ENCODE measurements at regions not wholly inside any gene's neighbourhood (a gene's known extent, or its start where the extent isn't known, plus 50 kb on each side); places are given as distances from the start of the nearest gene placed in this dataset.

DNA sequence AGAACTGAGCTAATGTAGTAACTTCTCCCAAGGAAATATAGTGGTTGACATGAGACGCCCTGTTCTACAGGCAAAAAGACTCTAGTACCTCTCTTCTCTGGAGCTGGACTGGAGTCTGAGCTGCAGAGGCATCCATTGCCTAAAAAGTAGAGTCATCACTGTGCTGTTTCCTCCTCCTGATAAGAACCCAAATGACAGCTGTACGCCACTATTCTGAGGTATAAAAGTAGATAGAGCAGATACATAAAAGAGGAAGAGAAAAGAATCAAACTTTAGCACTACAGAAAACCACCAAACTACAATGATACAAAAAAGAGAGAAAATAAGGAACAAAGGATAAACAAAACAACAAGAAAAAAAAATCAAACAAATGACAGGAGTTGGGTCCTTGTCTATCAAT lies 1568.8 kb downstream of the PLA2G4A start:
- H3K27ac ChIP-seq, result no peak overlapping the region
- DNase-seq (ENCODE audit: low read depth, low spot score), result no peak

DNA sequence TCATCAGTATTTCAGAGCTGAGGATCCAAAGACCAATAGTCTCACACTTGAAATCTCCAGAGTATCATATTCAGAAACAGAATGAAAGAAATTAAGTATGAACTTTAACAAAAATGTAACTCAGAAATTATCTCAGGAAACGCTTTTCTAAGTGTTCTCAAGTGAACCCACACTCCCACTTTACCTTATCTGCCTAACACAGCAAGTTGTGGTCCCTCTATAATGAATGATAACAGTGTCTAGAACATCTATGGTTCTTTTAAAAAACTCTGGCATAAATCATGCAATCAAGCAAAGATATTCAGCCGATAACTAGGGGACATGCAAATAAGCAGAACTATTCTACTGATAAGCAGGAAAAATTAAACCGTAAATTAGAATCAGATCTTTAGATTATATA lies 1574.2 kb downstream of the PLA2G4A start:
- H3K27ac ChIP-seq, result no peak overlapping the region
- DNase-seq (ENCODE audit: low read depth, low spot score), result no peak

DNA sequence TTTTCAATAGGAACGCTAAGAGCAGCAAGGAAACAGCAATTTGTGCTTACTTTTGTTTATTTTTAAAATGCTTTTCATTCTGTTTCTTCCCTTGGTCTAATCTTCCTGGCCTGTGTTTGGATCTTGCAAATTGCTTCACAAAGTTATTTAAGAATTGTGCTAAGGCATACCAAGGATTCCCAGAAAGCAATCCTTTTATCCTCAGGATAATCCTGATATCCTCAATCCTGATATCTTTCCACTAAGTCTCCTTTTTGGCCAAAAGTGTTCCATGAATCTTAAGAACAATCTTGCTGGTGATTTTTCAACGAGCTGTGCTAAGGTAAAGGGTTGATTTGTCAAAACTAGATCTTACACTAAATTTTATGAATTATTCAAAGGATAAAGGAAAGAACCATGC lies 1577.9 kb downstream of the PLA2G4A start:
- DNase-seq (ENCODE audit: low read depth, low spot score), result no peak
- no peak overlapping the region for H3K27ac ChIP-seq

DNA sequence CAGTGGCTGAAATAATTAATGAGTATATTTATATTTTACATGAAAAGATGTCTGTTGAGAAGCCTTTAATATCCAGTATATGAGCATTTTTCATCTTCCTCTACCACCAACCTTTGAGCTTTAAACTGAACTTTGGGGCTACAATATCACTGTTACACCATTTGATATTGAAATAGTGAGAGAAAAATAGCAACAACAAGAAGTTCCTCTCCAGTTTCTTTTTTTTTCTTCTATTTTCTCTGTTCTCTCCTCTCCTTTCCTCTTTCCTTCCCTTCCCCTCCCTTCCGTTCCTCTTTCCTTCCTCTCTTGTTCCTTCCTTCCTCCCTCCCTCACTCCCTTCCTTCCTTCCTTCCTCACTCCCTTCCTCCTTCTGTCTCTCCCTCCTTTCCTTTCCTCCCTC lies 1591.4 kb downstream of the PLA2G4A start:
- DNase-seq (ENCODE audit: low read depth, low spot score), result no peak
- no peak overlapping the region for H3K27ac ChIP-seq

DNA sequence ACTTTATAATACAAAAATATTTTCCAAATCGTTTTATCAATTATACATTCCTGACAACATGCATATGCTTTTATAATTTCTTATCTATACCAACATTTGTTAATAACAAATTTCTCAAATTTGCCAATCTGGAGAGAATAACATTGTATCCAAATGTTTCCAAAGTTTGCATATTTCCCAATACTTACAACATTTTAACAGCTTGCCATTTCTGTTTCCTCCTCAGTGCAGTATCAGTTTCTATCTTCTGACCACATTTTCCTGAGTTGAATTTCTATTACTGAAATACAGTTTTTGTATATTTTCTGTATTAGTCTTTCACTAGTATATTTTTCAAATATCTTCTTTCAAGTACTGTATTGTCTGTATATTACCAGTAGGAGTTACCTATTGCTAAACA lies 1594.3 kb downstream of the PLA2G4A start:
- DNase-seq (ENCODE audit: low read depth, low spot score), result no peak
- H3K27ac ChIP-seq, result no peak overlapping the region

DNA sequence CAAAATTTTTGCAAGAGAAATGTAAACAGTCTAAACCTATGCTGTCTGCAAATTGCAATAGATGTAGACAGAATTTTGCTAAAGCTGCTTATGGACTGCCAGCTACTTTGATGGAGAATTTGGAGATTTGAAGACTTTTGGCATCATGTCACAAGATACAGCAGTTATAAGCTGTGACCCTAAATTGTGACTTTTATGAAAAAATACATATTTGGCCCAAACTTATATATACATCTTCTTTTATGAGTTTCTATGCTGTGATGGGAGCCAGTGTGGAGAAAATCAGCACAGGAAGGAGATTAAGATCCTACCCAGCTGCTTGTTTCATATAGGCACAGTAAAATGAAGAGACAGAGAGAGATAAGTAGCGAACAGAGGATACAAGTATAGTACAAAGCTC lies 1595.4 kb downstream of the PLA2G4A start:
- H3K27ac ChIP-seq, result no peak overlapping the region

DNA sequence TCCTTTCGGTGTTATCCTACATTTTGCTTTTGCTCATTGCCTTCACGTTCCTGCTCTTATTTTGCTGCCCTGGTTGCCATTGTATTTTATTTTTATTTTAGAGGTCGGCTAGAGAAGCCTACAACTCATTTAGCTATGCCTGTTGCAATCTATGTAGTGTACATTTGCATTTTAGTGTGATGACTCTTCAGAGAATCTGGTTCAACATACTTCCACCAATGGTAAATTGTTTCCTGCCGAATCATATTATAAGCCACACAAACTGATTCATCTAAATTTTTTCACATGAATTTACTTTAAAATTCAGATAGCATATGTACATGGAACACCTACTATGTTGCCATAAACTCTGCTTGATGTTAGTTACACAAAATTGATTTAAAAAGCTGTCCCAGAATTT lies 1596.9 kb downstream of the PLA2G4A start:
- no peak for DNase-seq (ENCODE audit: low read depth, low spot score)
- peak overlapping the region; percentile 31 for H3K27ac ChIP-seq

More for the DNA sequence above, 1595.4 kb downstream of the PLA2G4A start:
- no peak for DNase-seq (ENCODE audit: low read depth, low spot score)

DNA sequence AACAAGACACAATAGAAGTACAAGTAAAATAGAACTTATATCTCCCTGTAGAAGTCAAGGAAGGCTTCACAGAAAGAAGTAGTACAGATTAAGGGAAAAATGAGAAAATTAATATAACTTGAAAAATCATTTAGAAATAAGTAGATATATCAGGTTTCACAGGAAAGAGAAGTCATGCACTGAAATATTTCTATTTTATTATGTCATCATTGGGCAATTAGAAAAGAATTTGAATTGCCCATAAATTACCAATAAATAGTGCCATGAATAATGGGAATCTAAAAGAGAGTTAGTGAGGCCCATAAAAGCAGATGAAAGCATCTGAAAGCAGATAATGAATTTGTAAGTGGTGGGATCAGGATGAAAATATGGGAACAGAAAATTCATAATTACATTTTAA lies 1597.8 kb downstream of the PLA2G4A start:
- no peak for DNase-seq (ENCODE audit: low read depth, low spot score)
- H3K27ac ChIP-seq, result no peak overlapping the region

DNA sequence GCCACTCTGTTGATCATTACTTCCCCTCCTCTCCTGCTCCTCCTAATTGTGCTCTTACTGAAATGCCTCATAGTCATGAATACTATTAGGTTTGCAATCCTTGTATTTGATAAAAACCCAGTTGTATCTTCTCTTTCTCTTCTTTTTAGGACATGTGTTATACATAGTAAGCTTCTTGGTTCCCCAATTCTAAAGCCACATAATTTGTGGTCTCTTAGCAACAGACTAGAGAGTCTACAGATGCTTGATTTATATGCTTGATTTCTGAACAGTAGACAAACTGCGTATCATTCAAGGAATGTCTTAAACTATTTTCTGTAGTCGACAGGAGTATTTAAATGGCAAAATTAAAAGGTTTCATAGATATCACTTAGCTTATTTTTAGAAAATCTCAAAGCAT lies 1598.9 kb downstream of the PLA2G4A start:
- H3K27ac ChIP-seq, result no peak overlapping the region
- no peak for DNase-seq (ENCODE audit: low read depth, low spot score)

DNA sequence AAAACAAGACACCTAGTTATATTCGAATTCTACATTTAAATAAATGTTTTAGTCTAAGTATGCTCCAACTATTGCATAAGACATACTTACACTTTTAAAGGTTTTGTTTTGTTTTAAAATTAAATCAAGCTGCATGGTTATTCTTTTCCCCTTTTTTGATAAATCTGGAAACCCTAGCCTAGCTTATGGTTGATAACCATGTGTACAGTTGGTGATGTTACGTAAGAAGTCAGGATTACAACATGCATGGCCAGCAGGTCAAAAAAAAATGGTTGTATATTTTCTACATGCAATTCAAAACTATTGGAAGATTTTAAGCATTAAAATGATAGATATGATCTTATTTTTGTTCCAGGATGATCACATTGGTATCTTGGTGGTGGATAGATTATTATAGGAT lies 1600.6 kb downstream of the PLA2G4A start:
- no peak overlapping the region for H3K27ac ChIP-seq
- no peak for DNase-seq (ENCODE audit: low read depth, low spot score)

DNA sequence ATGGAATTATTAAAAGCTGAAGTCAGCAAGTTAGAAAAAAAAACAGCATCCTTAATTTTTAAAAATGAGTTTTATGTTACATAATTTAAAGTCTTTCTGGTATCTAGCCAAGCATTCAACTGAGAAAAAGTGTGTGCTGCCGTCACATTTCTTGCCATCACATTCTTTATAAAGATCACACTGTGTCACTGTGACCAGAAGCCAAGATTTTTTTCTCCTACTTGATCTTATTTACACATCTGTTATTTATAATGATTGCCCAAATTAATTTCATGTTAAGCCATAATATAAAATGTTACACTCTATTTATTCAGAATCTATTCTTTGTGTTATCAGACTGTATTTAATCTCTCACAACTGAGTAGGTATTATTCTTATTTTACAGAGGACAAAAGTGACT lies 1603.7 kb downstream of the PLA2G4A start:
- no peak for DNase-seq (ENCODE audit: low read depth, low spot score)
- no peak overlapping the region for H3K27ac ChIP-seq

DNA sequence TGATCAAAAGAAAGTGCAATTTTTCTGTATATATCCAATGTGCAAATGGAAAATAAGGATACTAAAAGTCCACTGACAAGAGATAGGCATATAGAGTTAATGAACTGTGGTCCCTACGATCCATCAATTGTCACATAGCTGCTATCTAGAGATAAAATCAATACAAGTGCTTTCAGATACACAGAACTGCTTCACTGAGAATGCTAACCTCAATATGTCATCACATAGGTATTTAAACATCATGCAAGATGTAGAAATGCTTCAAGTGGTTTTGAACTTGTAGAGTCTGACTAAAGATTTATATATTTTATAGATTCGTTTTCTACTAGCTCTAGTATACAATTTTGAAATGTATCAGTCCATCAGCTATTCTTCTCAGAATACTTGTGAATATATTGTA lies 1604.7 kb downstream of the PLA2G4A start:
- no peak for DNase-seq (ENCODE audit: low read depth, low spot score)
- H3K27ac ChIP-seq, result no peak overlapping the region

DNA sequence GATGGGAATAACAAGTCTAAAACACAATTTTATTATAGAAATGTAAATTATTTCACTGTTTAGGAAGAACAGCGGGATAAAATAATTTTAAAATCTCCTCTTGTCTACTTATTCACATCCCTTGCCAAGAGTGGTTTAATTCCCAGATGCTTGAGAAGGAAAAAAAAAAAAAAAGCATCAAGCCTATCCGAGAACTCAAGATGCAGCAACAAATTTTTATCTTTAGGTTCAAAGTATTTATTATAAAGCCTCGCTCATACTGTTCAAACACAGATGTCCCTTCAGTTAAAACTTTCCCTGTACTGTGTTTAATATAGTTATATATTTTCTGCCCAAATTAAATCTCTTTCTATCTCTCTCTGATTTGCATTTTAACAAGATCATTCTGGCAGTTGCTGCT lies 1615.8 kb downstream of the PLA2G4A start:
- DNase-seq (ENCODE audit: low read depth, low spot score), result no peak
- H3K27ac ChIP-seq, result no peak overlapping the region

DNA sequence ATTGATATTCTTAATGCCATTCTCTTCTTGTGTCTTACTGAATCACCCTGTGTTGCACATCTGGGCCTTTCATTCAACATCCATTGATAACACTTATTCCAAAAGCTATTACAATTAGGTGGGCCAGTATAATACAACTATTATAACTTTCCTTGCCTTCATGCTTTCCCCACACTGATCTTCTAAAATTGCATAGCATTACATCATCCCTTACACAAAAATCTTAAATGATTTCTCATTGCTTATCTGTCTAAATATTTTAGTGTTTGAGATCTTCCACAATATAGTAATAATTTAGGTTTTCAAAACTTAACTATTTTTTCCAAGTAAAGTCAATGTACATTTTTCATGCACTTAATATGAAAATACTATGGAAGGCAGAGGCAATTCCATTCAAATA lies 1634.1 kb downstream of the PLA2G4A start:
- no peak for DNase-seq (ENCODE audit: low read depth, low spot score)

DNA sequence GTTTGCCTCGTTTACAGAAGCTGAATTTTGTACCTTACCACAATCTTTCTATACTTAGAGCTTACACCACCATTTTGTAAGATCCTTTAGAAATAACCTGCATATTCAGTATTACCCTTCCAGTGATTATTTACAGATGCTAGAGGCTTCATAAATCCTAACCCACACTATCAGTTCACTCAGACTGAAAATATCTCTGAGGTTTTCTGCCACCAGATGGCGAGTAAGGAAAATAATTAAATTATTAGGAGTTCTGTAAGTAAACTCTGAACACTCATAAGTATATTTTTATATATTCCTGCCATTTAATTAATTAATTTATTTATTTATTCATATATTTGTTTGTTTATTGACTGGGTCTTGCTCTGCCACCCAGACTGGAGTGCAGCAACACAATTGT lies 1635.2 kb downstream of the PLA2G4A start:
- no peak overlapping the region for H3K27ac ChIP-seq
- DNase-seq (ENCODE audit: low read depth, low spot score), result no peak

More for the DNA sequence above, 1634.1 kb downstream of the PLA2G4A start:
- no peak overlapping the region for H3K27ac ChIP-seq

DNA sequence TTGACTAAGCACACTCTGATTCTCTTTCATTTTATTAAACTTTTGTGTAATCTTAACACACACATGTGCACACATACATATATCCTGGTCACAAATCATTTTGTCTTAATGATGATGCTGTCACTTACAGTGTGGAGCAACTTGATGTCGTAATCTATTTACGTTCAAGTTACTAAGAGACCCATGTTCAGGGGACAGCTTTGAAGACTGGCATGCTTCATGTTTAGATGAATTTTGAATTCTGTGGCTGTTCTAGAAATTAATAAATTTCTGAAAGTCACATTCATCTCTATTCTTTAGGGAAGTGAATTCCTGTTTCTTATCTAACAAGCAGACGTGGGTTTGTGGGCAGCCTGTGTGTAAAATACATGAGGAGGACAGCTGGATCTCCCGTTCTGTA lies 1637.8 kb downstream of the PLA2G4A start:
- no peak overlapping the region for H3K27ac ChIP-seq
- no peak for DNase-seq (ENCODE audit: low read depth, low spot score)

DNA sequence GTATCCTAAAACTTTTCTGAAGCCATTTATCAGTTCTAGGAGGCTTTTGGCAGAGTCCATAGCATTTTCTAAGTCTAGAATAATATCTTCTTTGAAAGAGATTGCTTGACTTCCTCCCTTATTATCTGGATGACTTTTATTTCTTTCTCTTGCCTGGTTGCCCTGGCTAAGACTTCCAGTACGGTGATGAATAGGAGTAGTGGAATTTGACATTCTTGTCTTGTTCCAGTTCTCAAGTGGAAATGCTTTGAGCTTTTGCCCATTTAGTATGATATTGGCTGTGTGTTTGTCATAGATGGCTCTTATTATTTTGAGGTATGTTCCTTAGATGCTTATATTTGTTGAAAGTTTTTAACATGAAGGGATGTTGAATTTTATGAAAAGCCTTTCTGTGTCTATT lies 1647.9 kb downstream of the PLA2G4A start:
- no peak for DNase-seq (ENCODE audit: low read depth, low spot score)
- no peak overlapping the region for H3K27ac ChIP-seq

DNA sequence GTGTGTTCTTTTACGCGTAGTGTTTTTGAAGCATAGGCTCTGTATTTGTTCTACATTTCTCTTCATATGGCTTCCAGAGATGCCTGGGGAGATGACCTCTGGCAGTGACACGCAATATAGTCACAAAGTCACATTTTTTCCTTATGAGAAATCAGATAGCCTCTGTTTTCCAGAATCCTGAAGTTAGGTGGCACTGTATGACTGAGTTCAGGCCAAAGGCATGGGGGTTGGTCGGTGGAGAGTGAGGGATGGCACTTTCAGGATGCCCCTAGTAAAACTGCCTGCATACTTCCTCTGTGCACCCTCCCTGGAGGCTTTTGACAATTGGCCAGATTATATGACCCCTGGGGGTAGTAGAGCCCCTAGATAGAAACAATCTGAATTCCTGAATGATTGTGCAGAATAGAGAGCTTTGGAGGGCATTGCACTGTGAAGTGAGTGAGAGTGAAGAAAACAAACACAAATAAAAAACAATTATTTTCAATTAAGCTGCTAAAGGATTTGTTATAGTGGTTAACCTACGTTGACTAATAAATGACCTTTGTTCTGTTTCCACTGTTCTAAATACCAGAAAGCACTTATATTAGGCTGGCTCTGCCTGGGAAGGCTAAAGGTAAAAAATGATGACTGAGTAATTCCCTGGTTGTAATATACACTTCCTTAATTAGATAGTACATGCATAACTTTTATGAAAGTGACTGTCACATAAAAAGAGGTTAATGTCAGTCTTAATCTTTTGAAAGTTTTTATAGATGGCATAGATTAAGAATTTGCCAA lies 1660.8 kb downstream of the PLA2G4A start:
- no peak overlapping the region for H3K27ac ChIP-seq
- no peak for DNase-seq (ENCODE audit: low read depth, low spot score)

DNA sequence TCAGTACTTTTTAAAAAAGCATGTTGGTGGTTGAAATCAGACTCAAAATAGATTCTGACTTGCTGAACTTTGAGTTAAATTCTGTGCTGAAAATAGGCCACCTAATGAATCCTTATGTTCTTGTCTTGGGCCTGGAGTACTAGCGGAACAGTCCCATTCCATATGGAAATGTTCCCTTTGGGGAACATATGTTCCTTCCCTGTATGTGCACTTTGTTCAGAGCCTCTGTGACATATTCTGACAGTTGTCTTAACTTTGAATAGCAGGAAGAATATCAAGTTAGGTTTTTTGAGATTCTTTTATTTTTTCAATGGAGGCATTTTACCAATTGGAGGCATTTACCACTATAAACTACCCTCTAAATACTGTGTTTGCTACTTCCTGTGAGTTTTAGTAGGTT lies 1667.8 kb downstream of the PLA2G4A start:
- DNase-seq (ENCODE audit: low read depth, low spot score), result no peak
- no peak overlapping the region for H3K27ac ChIP-seq

DNA sequence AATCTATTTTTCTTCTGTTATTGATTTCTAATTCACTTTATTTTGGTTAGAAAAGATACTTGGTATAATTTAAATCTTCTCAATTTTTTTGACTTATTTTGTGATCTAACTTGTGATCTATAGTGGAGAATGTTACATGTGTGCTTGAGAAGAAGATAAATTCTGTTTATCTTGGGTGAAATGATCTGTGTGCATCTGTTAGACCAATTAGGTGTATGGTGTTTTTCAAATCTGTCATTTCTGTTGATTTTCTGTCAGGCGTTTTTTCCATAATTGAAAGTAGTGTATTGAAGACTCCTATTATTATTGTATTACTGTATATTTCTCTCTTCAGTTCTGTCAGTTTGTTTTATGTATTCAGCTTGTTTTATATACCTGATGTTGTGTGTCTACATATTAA lies 1668.3 kb downstream of the PLA2G4A start:
- no peak for DNase-seq (ENCODE audit: low read depth, low spot score)
- no peak overlapping the region for H3K27ac ChIP-seq

DNA sequence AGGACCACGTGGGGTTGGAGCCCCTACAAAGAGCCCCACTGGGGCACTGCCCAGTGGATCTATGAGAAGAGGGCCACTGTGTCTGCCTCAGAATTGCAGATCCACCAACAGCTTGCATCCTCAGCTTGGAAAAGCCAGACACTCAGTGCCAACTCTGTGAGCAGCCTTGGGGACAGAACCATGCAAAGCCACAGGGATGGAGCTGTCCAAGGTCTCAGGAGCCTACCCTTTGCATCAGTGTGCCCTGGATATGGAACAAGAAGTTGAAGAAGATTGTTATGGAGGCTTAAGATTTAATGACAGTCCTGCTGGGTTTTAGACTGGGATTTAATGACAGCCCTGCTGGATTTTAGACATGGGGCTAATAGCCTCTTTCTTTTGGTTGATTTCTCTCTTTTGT lies 1670.9 kb downstream of the PLA2G4A start:
- no peak for DNase-seq (ENCODE audit: low read depth, low spot score)
- H3K27ac ChIP-seq, result no peak overlapping the region

DNA sequence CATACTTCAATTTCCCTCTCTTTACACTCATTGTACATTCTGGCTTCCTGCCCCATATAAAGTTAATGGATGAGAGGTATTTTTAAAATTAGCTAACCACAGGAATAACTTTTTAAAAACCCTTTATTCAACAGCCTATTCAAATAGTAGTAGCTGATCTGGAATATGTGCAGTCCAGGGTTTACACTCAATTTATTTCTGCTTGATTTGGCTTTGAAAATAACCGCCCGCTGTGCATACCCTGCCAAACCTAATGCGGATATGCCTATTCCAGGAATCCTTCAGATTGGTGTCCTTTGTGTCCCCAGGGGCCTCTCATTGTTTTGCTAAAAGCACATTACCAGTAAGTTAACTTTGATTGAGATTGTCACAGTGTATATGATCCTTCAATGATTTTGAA lies 1686.2 kb downstream of the PLA2G4A start:
- no peak overlapping the region for H3K27ac ChIP-seq
- no peak for DNase-seq (ENCODE audit: low read depth, low spot score)

DNA sequence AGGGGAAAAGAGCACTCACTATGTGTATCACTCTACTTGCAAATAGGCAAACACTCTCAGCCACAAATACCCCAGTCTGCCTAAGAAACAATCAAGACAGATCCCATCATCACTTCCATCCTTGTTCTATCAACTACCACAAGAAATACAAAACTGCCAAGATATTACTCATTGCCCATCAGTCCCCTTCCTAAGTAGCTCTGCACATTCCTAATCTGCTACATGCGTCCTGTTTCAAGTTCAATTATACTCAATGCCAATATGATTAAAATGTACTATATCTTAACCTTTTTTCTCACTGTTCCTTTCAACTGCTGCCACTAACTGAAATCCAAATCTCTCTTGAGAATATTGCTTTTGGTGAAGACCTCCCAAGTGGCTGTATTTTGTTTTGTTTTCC lies 1688.4 kb downstream of the PLA2G4A start:
- no peak for DNase-seq (ENCODE audit: low read depth, low spot score)
- H3K27ac ChIP-seq, result no peak overlapping the region
